Nephron (organoid): ENCODE measurements at regions not wholly inside any gene's neighbourhood (a gene's known extent, or its start where the extent isn't known, plus 50 kb on each side); places are given as distances from the start of the nearest gene placed in this dataset.

Experiments used
- H3K27ac Mint-ChIP-seq, 3 experiments: 2 replicates each; pipeline ENCODE4 v1.8.0; 2020; ENCODE audit warnings: mixed read lengths in 3 of 3, mild to moderate bottlenecking in 2 of 3, moderate library complexity in 1 of 3
- H3K27me3 Mint-ChIP-seq: 2 replicates; pipeline ENCODE4 v1.8.0; 2021; ENCODE audit warnings: low read depth, mild to moderate bottlenecking, moderate library complexity, mixed read lengths
- H3K36me3 Mint-ChIP-seq: 2 replicates; pipeline ENCODE4 v1.8.0; 2020; ENCODE audit warnings: low read depth, mixed read lengths
- H3K4me1 Mint-ChIP-seq: 2 replicates; pipeline ENCODE4 v1.8.0; 2020; ENCODE audit warnings: mixed read lengths
- H3K4me3 Mint-ChIP-seq, 3 experiments: 2 replicates each; pipeline ENCODE4 v1.8.0; 2020; ENCODE audit warnings: mild to moderate bottlenecking in 3 of 3, mixed read lengths in 3 of 3, moderate library complexity in 2 of 3
- H3K9me3 Mint-ChIP-seq: 2 replicates; pipeline ENCODE4 v1.8.0; 2020; ENCODE audit warnings: mixed read lengths
- CTCF ChIP-seq, 3 experiments: fragments of 200-600 bp; sonication (generic); IDR thresholded peaks; one replicate each; pipeline ENCODE4 v1.5.0; 2021; ENCODE audit warnings: antibody characterized with exemption in 3 of 3; ENCODE audit not compliant: unreplicated experiment in 3 of 3

GRCh38 chr6:44733126-44733525 lies 345.6 kb downstream of the CDC5L start:
- no peak for TF ChIP-seq CTCF (IDR thresholded peaks at IDR 0.05; ENCODE audit: unreplicated experiment in 3 of 3)
- Mint-ChIP-seq H3K4me1 (peaks cover 53% of the 10 kb centered on the region), H3K4me3 (no peak overlapping the region), H3K9me3 (no peaks in the 10 kb centered on the region), H3K27ac (no peak overlapping the region), H3K27me3 (peaks cover 18% of the 10 kb centered on the region), H3K36me3 (no peaks in the 10 kb centered on the region)

GRCh38 chr6:44733868-44734267 lies 346.4 kb downstream of the CDC5L start:
- Mint-ChIP-seq H3K9me3 (no peaks in the 10 kb centered on the region), H3K4me3 (no peak overlapping the region), H3K27me3 (peaks cover 15% of the 10 kb centered on the region), H3K4me1 (peaks cover 61% of the 10 kb centered on the region), H3K36me3 (no peaks in the 10 kb centered on the region), H3K27ac (peak overlapping the region in 1 of 3 experiments; percentile 67)
- TF ChIP-seq CTCF (IDR thresholded peaks at IDR 0.05; ENCODE audit: unreplicated experiment in 3 of 3): no peak

DNA sequence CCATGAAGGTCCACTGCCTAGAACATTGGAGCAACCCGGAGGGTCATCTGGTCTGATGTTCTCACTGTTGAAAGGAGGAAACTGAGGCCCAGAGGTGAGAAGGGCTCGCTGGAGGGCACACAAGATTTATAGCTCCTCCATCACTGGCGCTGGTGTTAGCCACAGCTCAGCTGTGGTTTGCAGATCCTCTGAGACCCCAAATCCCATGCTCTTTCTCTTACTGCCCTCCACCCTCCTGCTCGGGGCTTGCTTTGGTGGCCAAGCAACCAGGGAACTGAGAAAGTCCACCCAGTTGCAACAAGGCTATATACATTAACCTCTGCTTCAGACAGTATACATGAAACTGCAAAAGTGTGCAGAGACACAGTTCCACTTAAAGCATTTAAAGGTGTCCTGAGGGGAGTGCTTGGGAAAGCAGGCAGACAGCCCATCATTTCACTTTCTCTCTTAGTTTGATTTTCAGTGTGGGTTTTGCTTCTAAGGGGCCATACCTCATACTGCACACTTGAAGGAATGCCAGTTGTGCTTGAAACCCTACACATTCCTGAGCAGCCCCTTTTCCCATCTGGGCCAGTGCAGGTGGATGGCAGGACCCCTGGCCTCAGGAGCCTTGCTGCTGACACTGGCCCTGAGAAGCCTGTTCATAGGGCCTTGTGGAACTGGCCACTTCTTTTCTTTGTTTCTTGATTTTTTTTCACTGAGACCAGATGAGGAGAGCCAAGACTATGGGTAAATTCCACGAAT lies 347.6 kb downstream of the CDC5L start:
- Mint-ChIP-seq H3K36me3 (no peaks in the 10 kb centered on the region), H3K4me1 (peaks cover 65% of the 10 kb centered on the region), H3K4me3 (no peak overlapping the region), H3K27ac (no peak overlapping the region), H3K9me3 (no peaks in the 10 kb centered on the region), H3K27me3 (peaks cover 16% of the 10 kb centered on the region)
- TF ChIP-seq CTCF (IDR thresholded peaks at IDR 0.05; ENCODE audit: unreplicated experiment in 3 of 3): no peak

- Mint-ChIP-seq H3K9me3 (no peaks in the 10 kb centered on the region), H3K4me1 (peaks cover 62% of the 10 kb centered on the region), H3K27ac (no peak overlapping the region), H3K4me3 (no peak overlapping the region), H3K27me3 (peaks cover 14% of the 10 kb centered on the region), H3K36me3 (no peaks in the 10 kb centered on the region)
- TF ChIP-seq CTCF (IDR thresholded peaks at IDR 0.05; ENCODE audit: unreplicated experiment in 3 of 3): no peak
Measured at GRCh38 chr6:44735630-44735963, 348.1 kb downstream of the CDC5L start.

DNA sequence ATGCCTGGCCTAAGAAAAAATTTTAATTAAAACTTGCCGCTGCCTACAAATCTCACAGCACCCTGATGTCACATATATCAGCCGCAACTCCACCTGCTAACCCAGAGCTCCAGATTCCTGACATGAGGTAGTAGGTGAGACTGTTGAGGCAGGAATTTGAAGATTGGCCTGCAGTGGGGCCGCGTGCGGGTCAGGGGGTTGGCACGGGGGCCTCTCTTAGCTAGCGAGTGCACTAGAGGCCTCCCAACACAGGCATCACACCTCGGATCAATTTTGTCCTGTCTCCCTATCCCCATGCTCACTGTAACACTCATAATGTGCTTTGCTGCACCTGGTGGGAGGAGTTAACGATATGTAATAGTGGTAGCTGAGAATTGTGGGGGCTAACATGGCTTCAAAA lies 349.8 kb downstream of the CDC5L start:
- TF ChIP-seq CTCF (IDR thresholded peaks at IDR 0.05; ENCODE audit: unreplicated experiment in 3 of 3): no peak
- Mint-ChIP-seq H3K27me3 (peaks cover 19% of the 10 kb centered on the region), H3K27ac (peak overlapping the region; percentile 47 to 74 (median 52)), H3K4me1 (peaks cover 46% of the 10 kb centered on the region), H3K9me3 (no peaks in the 10 kb centered on the region), H3K4me3 (no peak overlapping the region), H3K36me3 (no peaks in the 10 kb centered on the region)
